NCI-H146 (cell line): ENCODE measurements at regions not wholly inside any gene's neighbourhood (a gene's known extent, or its start where the extent isn't known, plus 50 kb on each side); places are given as distances from the start of the nearest gene placed in this dataset.
A peak's percentile ranks its signal among the peaks of the same experiment; 100 is the strongest.

ENCODE experiments used
- DNase-seq: peaks from one replicate; lab custom pipeline; 2025; lab: John Stamatoyannopoulos, UW

GRCh38 chr3:46089237-46090011 lies 62.1 kb upstream of the XCR1 start:
- no peak for DNase-seq

- no peak for DNase-seq
Measured at GRCh38 chr3:46087871-46088270, 60.6 kb upstream of the XCR1 start.

GRCh38 chr3:46086986-46087385 lies 59.7 kb upstream of the XCR1 start:
- no peak for DNase-seq

- DNase-seq, result no peak
Measured at GRCh38 chr3:46086083-46086437, 58.8 kb upstream of the XCR1 start.

- DNase-seq, result no peak
Measured at GRCh38 chr3:46085421-46086082, 58.3 kb upstream of the XCR1 start.

- no peak for DNase-seq
Measured at GRCh38 chr3:46083956-46084355, 56.7 kb upstream of the XCR1 start.

- DNase-seq, result no peak
Measured at GRCh38 chr3:46082849-46083248, 55.6 kb upstream of the XCR1 start.

GRCh38 chr3:46082021-46082420 lies 54.7 kb upstream of the XCR1 start:
- DNase-seq, result no peak

GRCh38 chr3:46080969-46081345 lies 53.7 kb upstream of the XCR1 start:
- no peak for DNase-seq

GRCh38 chr3:46080124-46080968 lies 53.1 kb upstream of the XCR1 start:
- no peak for DNase-seq

GRCh38 chr3:46078712-46079400 lies 51.6 kb upstream of the XCR1 start:
- peak; percentile 80 for DNase-seq
